Calu3 (cell line): ENCODE measurements at regions not wholly inside any gene's neighbourhood (a gene's known extent, or its start where the extent isn't known, plus 50 kb on each side); places are given as distances from the start of the nearest gene placed in this dataset.

Experiments
- BruUV-seq: library from RNA; stranded (reverse); fragments of 400-500 nt; replicated peaks from 2 replicates; lab custom pipeline; 2021; lab: Mats Ljungman, UMichigan
- CTCF ChIA-PET: fragments of 300-600 bp; sonication (Branson Sonifier 250); formaldehyde crosslinking; loops from one replicate; lab custom pipeline; 2022; ENCODE audit warnings: antibody characterized with exemption; lab: Charles Lee
- DNase-seq: peaks from one replicate; pipeline ENCODE4 v3.0.0; 2022
- H3K27ac Mint-ChIP-seq: one replicate; pipeline ENCODE4 v1.8.0; 2022; ENCODE audit warnings: mixed read lengths; ENCODE audit not compliant: unreplicated experiment
- H3K27me3 Mint-ChIP-seq: one replicate; pipeline ENCODE4 v1.8.0; 2022; ENCODE audit warnings: mixed read lengths; ENCODE audit not compliant: unreplicated experiment
- H3K36me3 Mint-ChIP-seq: one replicate; pipeline ENCODE4 v1.8.0; 2022; ENCODE audit warnings: mild to moderate bottlenecking, moderate library complexity, mixed read lengths; ENCODE audit not compliant: insufficient read depth, unreplicated experiment
- H3K4me1 Mint-ChIP-seq: one replicate; pipeline ENCODE4 v1.8.0; 2022; ENCODE audit warnings: mild to moderate bottlenecking, low read depth, mixed read lengths; ENCODE audit not compliant: unreplicated experiment
- H3K4me3 Mint-ChIP-seq: one replicate; pipeline ENCODE4 v1.8.0; 2022; ENCODE audit warnings: mild to moderate bottlenecking, low read depth, moderate library complexity, mixed read lengths; ENCODE audit not compliant: unreplicated experiment
- H3K9me3 Mint-ChIP-seq: one replicate; pipeline ENCODE4 v1.8.0; 2022; ENCODE audit warnings: low read depth, mixed read lengths; ENCODE audit not compliant: unreplicated experiment
- CTCF ChIP-seq: fragments of 200-600 bp; IDR thresholded peaks from one replicate; pipeline ENCODE4 v1.8.0; 2022; ENCODE audit warnings: antibody characterized with exemption; ENCODE audit not compliant: unreplicated experiment
- intact Hi-C: fragments of 100-400 bp; cut with micrococcal nuclease; formaldehyde crosslinking; loops from one replicate; pipeline ENCODE4 v1.10.0; 2022; ENCODE audit not compliant: unreplicated experiment

GRCh38 chr2:194619366-194619765, 1037.7 kb upstream of the SLC39A10 start:
- Mint-ChIP-seq H3K36me3 (no peaks in the 10 kb centered on the region), H3K4me3 (no peak overlapping the region), H3K27me3 (no peaks in the 10 kb centered on the region), H3K9me3 (no peaks in the 10 kb centered on the region), H3K4me1 (no peaks in the 10 kb centered on the region), H3K27ac (no peak overlapping the region)
- intact Hi-C loops, result no loop called here
- DNase-seq, result no peak
- CTCF ChIA-PET, result no interaction called here
- TF ChIP-seq CTCF, result no peak
- no TSS peak for BruUV-seq

GRCh38 chr2:194618432-194618831, 1038.6 kb upstream of the SLC39A10 start:
- no TSS peak for BruUV-seq
- intact Hi-C loops, result no loop called here

GRCh38 chr2:194616334-194616733, 1040.7 kb upstream of the SLC39A10 start:
- H3K4me1 Mint-ChIP-seq, result no peaks in the 10 kb centered on the region
- H3K27me3 Mint-ChIP-seq, result no peaks in the 10 kb centered on the region
- intact Hi-C loops, result no loop called here
- no TSS peak for BruUV-seq
- peaks cover 6% of the 10 kb centered on the region for H3K9me3 Mint-ChIP-seq
- H3K36me3 Mint-ChIP-seq, result no peaks in the 10 kb centered on the region
- DNase-seq, result no peak
- TF ChIP-seq CTCF, result no peak
- no peak overlapping the region for H3K27ac Mint-ChIP-seq
- no peak overlapping the region for H3K4me3 Mint-ChIP-seq
- CTCF ChIA-PET, result no interaction called here

More at GRCh38 chr2:194618432-194618831, 1038.6 kb upstream of the SLC39A10 start:
- no peaks in the 10 kb centered on the region for H3K4me1 Mint-ChIP-seq
- H3K4me3 Mint-ChIP-seq, result no peak overlapping the region
- H3K9me3 Mint-ChIP-seq, result no peaks in the 10 kb centered on the region
- CTCF ChIA-PET, result no interaction called here
- no peak overlapping the region for H3K27ac Mint-ChIP-seq
- H3K27me3 Mint-ChIP-seq, result no peaks in the 10 kb centered on the region
- DNase-seq, result no peak
- no peaks in the 10 kb centered on the region for H3K36me3 Mint-ChIP-seq
- no peak for TF ChIP-seq CTCF

- H3K9me3 Mint-ChIP-seq, result peaks cover 12% of the 10 kb centered on the region
- no peak overlapping the region for H3K4me3 Mint-ChIP-seq
- no peaks in the 10 kb centered on the region for H3K27me3 Mint-ChIP-seq
- H3K27ac Mint-ChIP-seq, result no peak overlapping the region
- no TSS peak for BruUV-seq
- no peaks in the 10 kb centered on the region for H3K4me1 Mint-ChIP-seq
- intact Hi-C loops, result no loop called here
- no peak for DNase-seq
- no peak for TF ChIP-seq CTCF
- CTCF ChIA-PET, result no interaction called here
- no peaks in the 10 kb centered on the region for H3K36me3 Mint-ChIP-seq
These were observed 1046.7 kb upstream of the SLC39A10 start for GRCh38 chr2:194610297-194610696.
